HG02763 (cell line): ENCODE measurements at regions not wholly inside any gene's neighbourhood (a gene's known extent, or its start where the extent isn't known, plus 50 kb on each side); places are given as distances from the start of the nearest gene placed in this dataset.
"Not testable (repeated sequence)": the region's sequence is repeated elsewhere in the genome, so short reads cannot be mapped to it uniquely, and the experiment has no call there.

Experiments used
- ATAC-seq: cut with Tn5 transposase; IDR thresholded peaks from one replicate; pipeline ENCODE4 v1.9.1; 2021; ENCODE audit warnings: mild to moderate bottlenecking, moderate library complexity; ENCODE audit not compliant: unreplicated experiment

DNA sequence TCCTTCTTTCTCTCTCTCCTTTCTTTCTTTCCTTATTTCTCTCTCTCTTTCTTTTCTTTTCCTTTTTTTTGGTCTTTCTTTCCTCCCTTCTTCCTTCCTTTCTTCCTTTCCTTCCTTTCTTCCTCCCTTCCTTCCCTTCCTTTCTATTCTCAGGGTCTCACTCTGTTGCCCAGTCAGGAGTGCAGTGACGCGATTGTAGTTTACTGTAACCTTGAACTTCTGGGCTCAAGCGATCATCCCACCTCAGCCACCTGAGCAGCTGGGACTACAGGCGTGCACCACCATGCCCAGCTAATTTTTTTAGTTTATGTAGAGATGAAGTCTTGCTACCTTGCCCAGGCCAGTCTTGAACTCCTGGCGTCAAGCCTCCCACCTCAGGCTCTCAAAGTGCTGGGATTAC, 83.8 kb upstream of the PPM1B start:
- no peak for ATAC-seq

DNA sequence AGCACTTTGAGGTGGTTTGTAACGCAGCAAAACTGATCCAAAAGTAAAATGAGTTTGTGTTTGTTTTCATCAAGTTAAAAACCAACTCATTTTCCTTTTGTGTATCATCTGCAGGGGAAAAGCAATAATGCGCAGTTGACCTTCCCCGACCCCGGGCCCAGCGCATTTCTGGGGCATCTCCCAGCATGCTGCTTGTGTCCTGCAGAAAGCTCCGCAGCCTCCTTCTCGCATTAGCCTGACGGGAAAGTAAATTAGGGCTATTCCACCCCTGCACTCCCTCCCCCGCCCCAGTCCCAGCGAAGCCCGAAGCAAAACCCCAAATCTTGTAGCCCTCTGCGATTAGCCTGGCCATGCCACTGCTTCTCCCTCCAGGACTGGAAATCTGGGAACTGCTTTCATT, 82.0 kb upstream of the PPM1B start:
- ATAC-seq = no peak

DNA sequence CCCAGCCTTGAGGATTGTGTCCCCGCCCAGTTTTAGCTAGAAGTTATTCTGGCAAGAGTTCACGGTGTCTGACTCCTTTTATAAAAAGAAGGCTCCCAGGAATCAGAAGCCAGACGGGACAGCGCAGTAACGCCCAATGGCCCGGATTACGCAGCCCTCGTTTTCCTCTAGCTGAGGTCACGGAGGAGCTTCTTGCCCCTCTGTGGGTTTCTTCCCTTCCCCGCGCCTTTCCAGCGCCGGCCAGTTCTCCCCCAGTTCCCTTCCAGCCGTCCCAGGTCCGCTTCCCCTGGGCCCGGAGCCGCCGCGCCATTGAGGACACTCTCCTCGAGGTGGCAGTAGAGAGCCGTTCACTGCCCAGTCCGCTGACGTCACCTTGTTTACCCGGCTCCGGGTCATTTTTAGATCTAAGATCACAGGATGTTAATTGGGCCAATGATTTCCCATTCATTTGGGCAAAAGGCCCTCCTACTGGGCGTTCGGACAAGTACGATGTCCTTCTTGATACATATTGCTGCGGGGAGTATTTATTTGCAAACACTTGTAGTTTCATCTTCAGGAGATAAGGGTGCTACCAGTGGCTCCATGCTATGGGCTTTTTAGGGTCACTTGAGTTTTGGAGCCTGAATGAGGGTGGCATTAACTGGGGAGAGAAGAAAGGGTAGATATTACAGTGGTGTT, 81.5 kb upstream of the PPM1B start:
- peak; percentile 67 for ATAC-seq

DNA sequence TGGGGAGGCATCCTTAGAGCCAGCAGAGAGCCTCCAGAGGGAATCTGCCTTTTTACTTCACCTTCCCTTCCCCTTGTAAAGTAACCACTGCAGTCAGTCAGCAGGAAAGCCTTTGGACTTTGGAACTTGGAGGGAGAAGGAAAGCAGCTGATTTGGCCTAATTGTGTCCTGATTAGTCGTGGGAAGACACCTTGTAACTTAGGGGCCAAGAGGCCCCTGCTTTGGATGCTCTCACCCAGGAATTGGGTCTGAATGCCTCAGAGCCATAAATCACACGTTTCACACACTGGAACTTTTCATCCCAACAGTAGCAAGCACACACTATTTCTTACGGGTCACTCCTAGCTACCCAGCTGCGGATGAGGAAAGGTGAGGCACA, 81.0 kb upstream of the PPM1B start:
- no peak for ATAC-seq

DNA sequence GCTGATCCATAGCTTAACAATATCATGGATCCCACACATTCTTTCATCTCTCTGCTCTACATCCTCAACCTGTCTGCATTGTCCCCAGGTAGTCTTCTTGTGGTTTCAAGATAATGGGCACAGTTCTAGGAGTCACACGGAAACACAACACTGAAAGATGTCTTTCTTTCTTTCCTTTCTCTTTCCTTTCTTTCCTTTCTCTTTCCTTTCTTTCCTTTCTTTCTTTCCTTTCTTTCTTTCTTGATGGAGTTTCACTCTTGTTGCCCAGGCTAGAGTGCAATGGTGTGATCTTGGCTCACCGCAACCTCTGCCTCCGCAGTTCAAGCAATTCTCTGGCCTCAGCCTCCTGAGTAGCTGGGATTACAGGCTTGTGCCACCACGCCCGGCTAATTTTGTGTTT, 76.2 kb upstream of the PPM1B start:
- ATAC-seq = not testable (repeated sequence)

DNA sequence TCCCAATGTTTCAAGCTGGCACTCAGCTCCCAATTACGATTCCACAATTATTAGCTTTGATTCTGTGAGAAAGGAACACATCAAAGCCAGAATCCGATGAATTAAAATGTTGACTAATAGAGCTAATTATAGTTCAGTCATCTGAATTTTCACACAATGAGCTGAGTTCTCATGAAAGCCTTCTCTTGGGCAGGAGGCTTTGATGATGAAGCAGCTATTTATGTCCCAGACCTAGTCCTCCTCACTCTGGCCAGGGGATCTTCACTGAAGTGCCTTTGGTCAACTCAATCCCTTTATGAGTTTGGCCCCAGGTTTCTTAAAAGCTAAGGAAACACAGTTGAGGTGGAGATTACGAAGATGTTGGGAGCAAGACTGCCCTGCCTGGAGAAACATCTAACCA, 74.7 kb upstream of the PPM1B start:
- no peak for ATAC-seq

DNA sequence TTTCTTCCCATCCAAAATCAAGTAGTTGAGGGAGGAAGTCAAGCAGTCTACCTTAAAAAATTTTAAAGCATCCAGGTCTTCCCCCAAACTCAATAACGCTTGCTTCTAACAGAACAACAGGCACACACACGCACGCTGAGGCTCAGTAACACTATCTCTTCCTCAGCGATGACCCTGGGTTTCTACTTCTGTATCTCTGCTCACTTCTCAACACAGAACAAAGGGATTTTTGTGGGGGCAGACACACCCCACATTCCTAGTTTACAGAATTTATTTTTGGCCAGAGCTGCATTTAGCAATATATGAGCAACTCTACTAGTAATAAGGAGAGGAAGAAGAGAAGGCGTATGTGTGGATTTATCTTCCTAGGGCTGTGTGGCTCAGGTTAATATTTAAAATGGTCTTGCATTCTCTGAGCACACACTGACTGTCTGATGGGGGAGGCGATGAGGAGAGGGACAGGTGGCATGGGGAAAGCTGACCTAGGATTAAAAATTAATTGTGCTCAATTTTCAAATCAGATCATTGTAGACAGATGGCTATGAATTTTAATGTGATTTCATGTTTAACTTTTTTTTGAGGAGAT, 71.3 kb upstream of the PPM1B start:
- ATAC-seq = no peak

DNA sequence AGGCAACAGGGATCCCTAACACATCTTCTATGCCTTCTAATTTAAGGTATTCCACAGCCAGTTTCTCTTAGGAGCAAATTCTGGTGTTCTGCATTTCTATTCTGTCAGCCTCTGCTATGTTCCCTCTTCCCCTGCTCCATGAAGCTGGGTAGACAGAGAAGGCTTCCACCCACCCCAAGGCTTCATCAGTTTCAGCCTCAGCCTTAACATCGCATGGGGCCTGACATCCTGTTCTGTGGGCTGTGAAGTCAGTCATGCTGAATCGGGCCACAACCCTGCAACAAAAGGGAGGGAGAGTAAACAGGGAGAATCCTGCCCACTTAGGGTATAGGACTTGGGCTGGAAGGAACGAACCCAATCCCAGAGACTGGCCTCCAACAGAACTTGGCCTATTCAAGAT, 70.6 kb upstream of the PPM1B start:
- no peak for ATAC-seq

DNA sequence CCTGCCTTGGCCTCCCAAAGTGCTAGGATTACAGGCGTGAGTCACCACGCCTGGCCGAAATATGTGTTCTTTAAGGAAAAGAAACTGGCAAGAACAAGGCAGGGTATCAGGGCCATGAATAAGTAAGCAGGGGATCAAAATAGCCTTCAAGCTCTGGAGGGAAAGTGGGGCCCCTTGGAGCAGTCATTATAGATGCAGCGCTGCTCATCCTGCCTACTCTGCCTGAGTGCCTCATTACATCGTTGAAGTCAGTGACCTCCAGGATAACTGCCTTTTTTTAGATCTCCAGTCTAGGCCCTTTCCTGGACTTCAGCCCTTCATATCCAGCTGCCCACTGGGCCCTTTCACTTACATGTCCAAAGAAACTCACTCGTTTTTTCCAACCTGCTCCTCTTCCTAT, 69.8 kb upstream of the PPM1B start:
- no peak for ATAC-seq

DNA sequence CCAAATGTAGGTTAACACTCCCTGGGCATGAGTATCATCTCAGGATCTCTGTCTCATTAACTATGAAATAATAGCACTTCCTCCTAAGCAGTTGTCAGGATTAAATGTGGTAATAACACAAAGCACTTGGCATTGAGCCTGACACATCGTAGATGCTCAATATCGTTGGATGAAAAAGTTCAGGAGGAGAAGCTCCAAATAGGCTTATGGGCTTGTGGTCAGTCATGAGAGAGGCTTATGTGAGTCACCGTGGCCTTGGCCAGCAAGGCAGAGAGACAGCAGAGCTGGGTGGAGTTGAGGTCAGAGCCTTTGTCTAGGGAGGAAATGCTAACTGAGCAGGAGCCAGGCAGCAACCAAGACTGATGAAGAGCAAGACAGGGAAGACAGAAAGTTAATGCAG, 68.3 kb upstream of the PPM1B start:
- ATAC-seq = no peak

DNA sequence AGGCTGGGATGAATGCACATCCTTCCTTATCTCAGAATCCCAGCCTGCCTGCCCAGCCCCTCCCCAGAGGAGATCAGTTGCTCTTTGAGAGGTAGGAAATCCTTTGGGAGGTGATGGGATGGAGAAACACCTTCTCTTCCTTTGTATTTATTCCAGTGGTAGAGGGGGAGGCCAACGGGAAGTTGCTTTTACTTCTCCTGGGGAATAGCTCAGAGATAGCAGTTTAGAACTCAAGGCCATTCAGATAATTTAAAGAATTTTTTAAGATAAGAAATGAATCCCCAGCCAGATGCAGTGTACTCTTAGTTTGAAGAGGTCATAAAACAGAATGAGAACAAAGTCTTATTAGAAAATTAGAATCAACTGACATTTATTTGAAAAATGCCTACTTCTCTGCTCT, 67.4 kb upstream of the PPM1B start:
- no peak for ATAC-seq

DNA sequence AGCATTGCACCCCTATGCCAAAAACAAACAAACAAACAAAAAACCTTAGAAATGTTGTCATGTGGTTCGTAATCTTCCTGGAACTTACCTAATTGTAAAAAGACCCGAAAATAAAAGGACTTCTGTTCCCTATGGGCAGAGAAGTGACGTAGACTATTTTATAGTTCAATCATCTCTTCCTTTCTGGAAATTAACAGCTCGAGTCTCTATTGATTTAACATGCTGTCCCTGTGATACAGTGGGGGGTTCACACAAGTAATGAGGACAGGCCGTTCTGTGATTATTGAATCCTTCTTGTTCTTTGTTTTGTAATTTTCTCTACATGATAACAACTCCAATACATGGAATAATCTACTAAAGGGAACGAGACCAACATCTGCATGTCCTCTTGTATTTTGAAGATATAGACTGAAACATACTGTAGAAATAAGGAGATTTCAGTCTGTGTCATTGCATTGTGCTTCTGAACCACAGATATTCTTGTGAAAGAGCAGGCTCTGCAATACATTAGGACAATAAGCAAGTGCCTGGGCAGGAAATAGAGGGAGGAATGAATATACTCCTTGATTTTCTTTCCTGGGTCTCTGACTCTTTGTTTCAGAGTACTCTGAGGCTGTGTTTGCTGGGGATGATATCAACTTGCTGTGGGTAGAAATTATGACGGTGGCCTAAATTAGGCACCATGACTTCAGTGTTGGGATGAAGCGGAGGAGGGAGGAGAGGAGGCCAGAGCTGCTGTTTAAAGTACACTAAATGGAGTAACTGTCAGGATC, 65.7 kb upstream of the PPM1B start:
- ATAC-seq = no peak

DNA sequence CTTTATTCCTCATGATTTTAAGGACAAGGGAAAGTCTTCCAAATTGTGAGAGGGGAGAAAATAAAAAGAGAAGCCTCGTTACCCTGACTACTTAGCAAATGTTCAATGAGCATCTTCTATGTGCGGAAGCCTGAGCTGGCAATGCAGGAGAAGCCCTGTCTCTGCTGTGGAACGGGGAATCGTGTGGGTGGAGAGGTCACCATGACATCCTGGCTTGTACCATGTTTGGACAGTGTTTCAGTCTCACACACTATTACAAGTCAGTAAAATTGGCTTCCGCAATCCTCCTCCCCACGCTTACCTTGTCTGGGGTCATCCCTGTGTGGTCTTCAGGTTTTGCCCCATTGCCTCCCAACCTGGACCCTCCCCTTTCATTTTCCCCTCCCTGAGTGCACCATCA, 65.0 kb upstream of the PPM1B start:
- ATAC-seq = no peak

DNA sequence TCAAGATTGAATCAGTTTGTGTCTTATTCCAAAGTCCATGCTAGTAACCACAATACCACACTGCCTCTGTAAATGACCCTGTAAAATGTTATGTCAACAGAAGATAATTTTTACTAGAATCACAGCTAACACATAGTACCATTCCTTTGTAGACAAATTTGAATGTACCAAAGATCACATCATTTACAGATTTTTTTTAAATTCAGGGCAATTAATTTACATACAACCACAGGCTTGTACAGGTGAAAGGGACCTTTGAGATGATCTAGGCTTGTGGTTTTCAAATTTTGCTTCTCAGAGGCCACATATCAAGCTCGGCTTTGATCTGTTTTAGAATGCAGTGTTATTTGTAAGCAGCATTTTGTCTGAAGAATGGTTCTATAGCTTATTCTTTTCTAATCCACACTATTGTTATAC, 63.8 kb upstream of the PPM1B start:
- no peak for ATAC-seq

DNA sequence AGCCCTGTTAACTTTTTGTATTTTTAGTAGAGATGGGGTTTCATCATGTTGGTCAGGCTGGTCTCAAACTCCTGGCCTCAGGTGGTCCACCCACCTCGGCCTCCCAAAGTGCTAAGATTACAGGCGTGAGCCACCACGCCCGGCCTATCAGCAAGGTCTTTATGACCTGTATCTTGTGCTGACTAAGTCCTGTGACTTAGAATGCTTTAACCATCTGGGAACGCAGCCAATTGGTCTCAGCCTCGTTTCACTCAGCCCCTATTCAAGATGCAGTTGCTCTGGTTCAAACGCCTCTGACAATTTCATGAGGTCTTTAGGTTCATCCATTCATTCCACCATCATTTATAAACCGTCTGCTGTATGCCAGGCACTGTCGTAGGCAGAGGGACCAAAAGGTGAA, 62.2 kb upstream of the PPM1B start:
- ATAC-seq = not testable (repeated sequence)

DNA sequence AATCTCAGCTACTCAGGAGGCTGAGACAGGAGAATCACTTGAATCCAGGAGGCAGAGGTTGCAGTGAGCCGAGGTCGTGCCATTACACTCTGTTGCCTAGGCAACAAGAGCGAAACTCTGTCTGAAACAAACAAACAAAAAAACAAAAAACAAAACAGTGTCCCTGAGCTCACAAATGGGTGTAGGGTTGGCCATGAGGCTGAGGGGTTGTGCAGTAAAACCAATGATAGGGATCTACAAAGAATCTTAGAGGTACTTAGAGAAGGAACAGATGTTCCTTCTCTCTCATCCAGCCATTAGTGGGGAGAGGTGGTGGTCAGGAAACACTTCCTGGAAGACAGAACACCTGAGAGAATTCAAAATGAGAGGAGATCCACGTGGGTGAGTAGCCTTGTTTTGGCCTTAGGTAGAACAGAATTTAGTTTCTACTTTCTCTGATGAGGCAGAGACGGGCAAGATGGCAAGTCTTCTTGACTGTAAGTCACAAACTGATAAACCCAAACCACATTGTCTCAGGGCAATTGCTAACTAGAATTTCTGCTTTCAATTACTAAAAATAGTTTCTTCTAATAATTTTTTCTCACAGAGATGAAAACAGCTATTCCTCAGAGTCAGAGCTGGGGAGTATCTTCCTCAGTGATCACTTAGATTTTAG, 61.5 kb upstream of the PPM1B start:
- ATAC-seq = peak; percentile 82

DNA sequence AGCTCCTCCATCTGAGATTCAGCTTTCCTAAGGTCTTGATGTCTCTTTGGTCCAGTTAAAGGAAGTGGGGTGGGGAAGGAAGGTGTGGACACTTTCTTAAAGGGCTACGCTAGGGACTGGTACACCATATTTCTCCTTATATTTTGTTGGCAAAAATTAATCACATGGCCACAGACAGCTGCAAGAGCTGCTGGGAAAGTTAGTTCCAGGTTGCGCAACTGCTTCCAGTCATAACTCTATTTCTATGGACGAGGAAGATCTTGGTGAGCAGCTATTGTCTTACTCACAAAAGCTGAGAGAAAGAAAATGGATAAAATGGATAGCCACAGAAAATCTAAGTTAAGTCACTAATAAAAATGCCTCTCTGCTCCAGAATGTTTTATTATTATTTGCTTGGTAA, 60.7 kb upstream of the PPM1B start:
- ATAC-seq = no peak

DNA sequence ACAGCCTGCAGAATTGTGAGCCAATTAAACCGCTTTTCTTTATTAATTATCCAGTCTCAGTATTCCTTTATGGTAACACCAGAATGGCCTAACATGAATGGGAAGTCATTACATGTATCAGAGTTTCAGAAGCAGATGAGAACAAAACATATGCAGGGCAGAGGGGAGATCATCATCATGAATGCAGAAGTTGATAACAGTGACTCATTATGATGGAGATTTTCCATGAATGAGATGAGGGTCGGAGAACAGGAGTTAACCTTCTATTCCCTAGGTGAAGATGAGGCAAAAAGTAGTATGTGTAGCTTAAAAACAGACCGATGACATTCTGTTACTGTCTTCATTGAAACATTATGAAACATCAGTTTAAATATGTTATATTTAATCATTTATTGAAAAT, 59.5 kb upstream of the PPM1B start:
- no peak for ATAC-seq

DNA sequence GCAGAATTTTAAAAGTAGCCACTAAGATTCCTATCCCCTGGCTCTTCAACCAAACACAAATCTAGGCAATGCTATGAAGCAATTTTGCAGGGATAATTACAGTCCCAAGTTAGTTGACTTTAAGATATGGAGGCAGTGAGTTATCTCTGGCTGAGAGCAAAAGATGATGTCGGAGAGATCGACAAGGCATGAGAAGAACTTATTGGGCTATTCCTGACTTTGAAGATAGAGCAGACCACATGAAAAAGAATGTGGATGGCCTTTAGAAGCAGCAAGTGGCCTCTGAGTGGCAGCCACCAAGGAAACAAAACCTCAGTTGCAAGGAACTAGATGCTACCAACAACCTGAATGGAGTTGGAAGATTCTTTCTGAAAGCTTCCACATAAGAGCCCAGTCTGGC, 58.2 kb upstream of the PPM1B start:
- no peak for ATAC-seq

DNA sequence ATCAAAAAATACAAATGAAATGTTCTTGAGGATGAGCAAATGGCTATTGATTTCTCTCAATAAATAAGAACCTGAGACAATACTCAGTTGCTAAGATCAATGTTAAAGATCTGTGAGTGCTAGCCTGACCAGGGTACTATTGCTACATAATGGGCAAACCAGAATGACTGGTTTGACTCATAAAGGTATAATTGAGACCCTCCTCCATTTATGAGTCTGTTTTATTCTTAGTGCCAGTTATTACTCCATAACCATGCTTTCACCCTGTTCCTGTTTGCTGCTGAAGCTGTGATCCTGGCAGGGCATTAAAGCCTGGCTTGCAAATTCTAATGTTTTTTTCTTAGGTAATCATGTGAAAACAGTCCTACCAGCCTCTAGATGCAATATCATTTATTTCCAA, 56.6 kb upstream of the PPM1B start:
- no peak for ATAC-seq

DNA sequence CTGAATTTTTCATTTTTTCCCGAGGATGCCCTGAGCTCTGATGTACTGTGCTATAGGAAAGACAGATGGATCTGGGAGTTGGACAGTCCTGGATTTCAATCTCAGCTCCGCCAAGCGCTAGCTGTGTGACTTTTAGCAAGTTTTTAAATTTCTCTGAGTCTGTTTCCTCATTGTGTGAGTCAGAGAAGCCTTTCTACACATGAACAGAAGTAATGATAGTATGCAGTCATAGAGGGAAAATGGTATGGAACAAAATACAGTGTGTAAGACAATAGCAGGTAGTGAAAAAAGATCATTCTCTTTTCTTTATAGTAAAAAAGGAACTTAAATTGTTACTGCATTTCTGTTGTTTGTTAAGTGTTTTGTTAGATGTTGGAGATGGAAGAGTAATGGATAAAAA, 52.4 kb upstream of the PPM1B start:
- ATAC-seq = no peak

DNA sequence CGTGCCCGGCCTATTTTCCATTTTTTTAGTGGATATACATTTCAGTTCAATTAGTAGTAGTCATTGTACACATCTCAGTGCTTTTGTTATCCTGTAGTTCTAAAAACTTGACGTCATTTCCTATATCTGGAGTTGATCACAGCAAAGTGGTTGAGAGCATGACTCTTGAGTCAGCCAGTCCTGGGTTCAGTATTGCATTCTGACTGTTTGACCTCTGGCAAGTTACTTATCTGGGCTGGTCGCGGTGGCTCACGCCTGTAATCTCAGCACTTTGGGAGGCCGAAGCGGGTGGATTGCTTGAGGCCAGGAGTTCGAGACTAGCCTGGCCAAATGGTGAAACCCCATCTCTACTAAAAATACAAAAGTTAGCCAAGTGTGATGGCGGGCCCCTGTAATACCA, 50.4 kb upstream of the PPM1B start:
- ATAC-seq = no peak
